PC-9 (cell line): ENCODE measurements at regions not wholly inside any gene's neighbourhood (a gene's known extent, or its start where the extent isn't known, plus 50 kb on each side); places are given as distances from the start of the nearest gene placed in this dataset.

Experiments
- BruUV-seq: library from RNA; stranded (reverse); fragments of 400-500 nt; replicated peaks from 2 replicates; lab custom pipeline; 2021; lab: Mats Ljungman, UMichigan
- CTCF ChIA-PET: fragments of 300-600 bp; sonication (Branson Sonifier 250); formaldehyde crosslinking; loops from one replicate; lab custom pipeline; 2022; ENCODE audit warnings: antibody characterized with exemption; lab: Charles Lee
- POLR2A ChIA-PET: fragments of 300-600 bp; sonication (Branson Sonifier 250); formaldehyde crosslinking; loops from one replicate; lab custom pipeline; 2022; ENCODE audit warnings: antibody characterized with exemption; ENCODE audit not compliant: unreplicated experiment; lab: Charles Lee
- DNase-seq, 2 experiments: peaks; one replicate each; pipeline versions ENCODE4 v3.0.0 to v3.0.0-alpha.2; 2015 to 2022; ENCODE audit warnings: mixed read lengths in 1 of 2
- H2AFZ ChIP-seq: fragments of 200-600 bp; sonication (generic); 2 replicates; pipeline ENCODE4 v1.8.1; 2017; ENCODE audit warnings: antibody characterized with exemption
- H3F3A ChIP-seq: fragments of 200-600 bp; sonication (generic); 2 replicates; pipeline ENCODE4 v1.8.1; 2017; ENCODE audit warnings: antibody characterized with exemption, mild to moderate bottlenecking, low read depth; ENCODE audit not compliant: insufficient read depth
- H3K27ac ChIP-seq: fragments of 200-600 bp; sonication (generic); 2 replicates; pipeline ENCODE4 v1.6.1; 2016; ENCODE audit warnings: mixed run types
- H3K27me3 ChIP-seq: fragments of 200-600 bp; sonication (generic); 2 replicates; pipeline ENCODE4 v1.6.1; 2016; ENCODE audit warnings: low read depth, mixed run types; ENCODE audit not compliant: insufficient read depth
- H3K36me3 ChIP-seq: fragments of 200-600 bp; sonication (generic); 2 replicates; pipeline ENCODE4 v1.6.1; 2016; ENCODE audit warnings: low read depth, mixed run types
- H3K4me1 ChIP-seq: fragments of 200-600 bp; sonication (generic); replicated peaks from 2 replicates; pipeline ENCODE4 v1.6.1; 2016; ENCODE audit warnings: mixed run types; ENCODE audit not compliant: insufficient read depth
- H3K4me2 ChIP-seq: fragments of 200-600 bp; sonication (generic); 2 replicates; pipeline ENCODE4 v1.6.1; 2017; ENCODE audit warnings: mixed run types
- H3K4me3 ChIP-seq: fragments of 200-600 bp; sonication (generic); 2 replicates; pipeline ENCODE4 v1.6.1; 2016; ENCODE audit warnings: mixed run types
- H3K79me2 ChIP-seq: fragments of 200-600 bp; sonication (generic); 2 replicates; pipeline ENCODE4 v1.6.1; 2017; ENCODE audit warnings: low read depth, mixed run types
- H3K9me2 ChIP-seq: fragments of 200-600 bp; sonication (generic); 2 replicates; pipeline ENCODE4 v1.8.1; 2017; ENCODE audit warnings: mild to moderate bottlenecking; ENCODE audit not compliant: insufficient read depth
- H3K9me3 ChIP-seq: fragments of 200-600 bp; sonication (generic); 2 replicates; pipeline ENCODE4 v1.8.1; 2016; ENCODE audit warnings: low read depth; ENCODE audit not compliant: insufficient read depth
- H4K20me1 ChIP-seq: fragments of 200-600 bp; sonication (generic); 2 replicates; pipeline ENCODE4 v1.8.1; 2017; ENCODE audit not compliant: insufficient read depth
- CTCF ChIP-seq: fragments of 200-600 bp; sonication (generic); conservative IDR thresholded peaks from 2 replicates; pipeline ENCODE4 v1.6.1; 2017; ENCODE audit warnings: mixed run types, antibody characterized with exemption, mild to moderate bottlenecking, moderate library complexity
- EZH2 ChIP-seq: fragments of 200-600 bp; sonication (generic); IDR thresholded peaks from 2 replicates; pipeline ENCODE4 v1.8.0; 2017; ENCODE audit warnings: antibody characterized with exemption, low read depth
- intact Hi-C: fragments of 100-400 bp; cut with micrococcal nuclease; formaldehyde crosslinking; loops from one replicate; pipeline ENCODE4 v1.10.0; 2022; ENCODE audit not compliant: unreplicated experiment

- intact Hi-C loops: no loop called here
- Histone ChIP-seq H3K27me3 (no peaks in the 10 kb centered on the region), H3K4me3 (no peak overlapping the region), H3K27ac (no peak overlapping the region), H2AFZ (no peak overlapping the region), H3K9me2 (no peaks in the 10 kb centered on the region), H3K4me2 (no peak overlapping the region), H4K20me1 (no peaks in the 10 kb centered on the region), H3K9me3 (no peaks in the 10 kb centered on the region), H3K79me2 (no peaks in the 10 kb centered on the region), H3K4me1 (no peaks in the 10 kb centered on the region), H3K36me3 (no peaks in the 10 kb centered on the region), H3F3A (no peaks in the 10 kb centered on the region)
- DNase-seq: no peak
- POLR2A ChIA-PET: no interaction called here
- no TSS peak for BruUV-seq
- CTCF ChIA-PET: no interaction called here
- TF ChIP-seq CTCF (no peak), EZH2 (no peak)
These were observed 776.4 kb downstream of the TECRL start for GRCh38 chr4:63632858-63633257.

GRCh38 chr4:63620271-63620670 lies 789.0 kb downstream of the TECRL start:
- Histone ChIP-seq H3K4me3 (no peak overlapping the region), H3K27ac (no peak overlapping the region), H3K79me2 (no peaks in the 10 kb centered on the region), H3K9me2 (no peaks in the 10 kb centered on the region), H2AFZ (no peak overlapping the region), H3K4me2 (no peak overlapping the region), H3K4me1 (no peaks in the 10 kb centered on the region), H3K27me3 (no peaks in the 10 kb centered on the region), H3K9me3 (no peaks in the 10 kb centered on the region), H3F3A (no peaks in the 10 kb centered on the region), H3K36me3 (no peaks in the 10 kb centered on the region), H4K20me1 (no peaks in the 10 kb centered on the region)
- intact Hi-C loops: no loop called here
- no TSS peak for BruUV-seq
- ChIA-PET POLR2A (no interaction called here), CTCF (no interaction called here)
- DNase-seq: no peak
- TF ChIP-seq CTCF (no peak), EZH2 (no peak)

- Histone ChIP-seq H4K20me1 (no peaks in the 10 kb centered on the region), H3K27ac (no peak overlapping the region), H3K4me1 (no peaks in the 10 kb centered on the region), H3K79me2 (no peaks in the 10 kb centered on the region), H3K36me3 (no peaks in the 10 kb centered on the region), H3K9me2 (no peaks in the 10 kb centered on the region), H3K9me3 (no peaks in the 10 kb centered on the region), H3K4me2 (no peak overlapping the region), H3K4me3 (no peak overlapping the region), H3F3A (no peaks in the 10 kb centered on the region), H3K27me3 (no peaks in the 10 kb centered on the region), H2AFZ (no peak overlapping the region)
- DNase-seq: no peak
- POLR2A ChIA-PET: no interaction called here
- CTCF ChIA-PET: no interaction called here
- intact Hi-C loops: no loop called here
- TF ChIP-seq CTCF (no peak), EZH2 (no peak)
- no TSS peak for BruUV-seq
These were observed 789.5 kb downstream of the TECRL start for GRCh38 chr4:63619771-63620170.
